NCI-H69 (cell line): ENCODE measurements at regions not wholly inside any gene's neighbourhood (a gene's known extent, or its start where the extent isn't known, plus 50 kb on each side); places are given as distances from the start of the nearest gene placed in this dataset.
"Not testable (repeated sequence)": the region's sequence is repeated elsewhere in the genome, so short reads cannot be mapped to it uniquely, and the experiment has no call there.

Experiments used
- DNase-seq: peaks from one replicate; lab custom pipeline; 2025; lab: John Stamatoyannopoulos, UW

DNA sequence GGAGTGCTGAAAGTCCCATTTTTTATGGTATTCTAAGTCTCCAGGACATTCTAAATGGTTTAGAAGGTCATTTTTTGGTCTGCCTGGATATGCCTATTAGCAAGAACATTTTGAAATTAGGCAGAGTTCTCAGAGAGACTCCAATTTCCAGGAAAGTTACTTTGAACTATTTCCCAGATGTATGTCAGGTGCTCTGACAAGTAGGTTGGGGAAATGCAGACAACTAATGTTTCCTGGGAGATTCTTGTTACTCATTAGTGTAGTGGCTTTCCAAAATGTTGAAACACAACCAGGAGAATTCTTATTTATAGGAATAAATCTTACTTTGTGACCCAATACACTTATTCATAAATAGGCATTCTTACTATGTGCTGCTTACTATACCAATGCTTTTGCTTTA lies 268.4 kb downstream of the ZNF37A start:
- not testable (repeated sequence) for DNase-seq

DNA sequence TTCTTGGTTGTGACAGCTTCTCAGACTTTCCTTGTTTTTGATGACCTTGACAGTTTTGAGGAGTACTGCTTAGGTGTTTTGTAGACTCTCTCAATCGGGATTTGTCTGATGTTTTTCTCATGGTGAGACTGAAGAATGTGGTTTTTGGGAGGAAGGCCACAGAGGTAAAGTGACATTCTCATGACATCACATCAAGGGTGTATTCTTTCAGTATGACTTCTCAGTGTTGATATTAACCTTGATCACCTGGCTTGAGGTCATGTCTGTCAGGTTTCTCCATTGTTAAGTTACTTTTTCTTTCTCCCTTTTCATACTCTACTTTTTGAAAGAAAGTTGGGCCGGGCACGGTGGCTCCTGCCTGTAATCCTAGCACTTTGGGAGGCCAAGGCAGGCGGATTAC lies 269.9 kb downstream of the ZNF37A start:
- not testable (repeated sequence) for DNase-seq

DNA sequence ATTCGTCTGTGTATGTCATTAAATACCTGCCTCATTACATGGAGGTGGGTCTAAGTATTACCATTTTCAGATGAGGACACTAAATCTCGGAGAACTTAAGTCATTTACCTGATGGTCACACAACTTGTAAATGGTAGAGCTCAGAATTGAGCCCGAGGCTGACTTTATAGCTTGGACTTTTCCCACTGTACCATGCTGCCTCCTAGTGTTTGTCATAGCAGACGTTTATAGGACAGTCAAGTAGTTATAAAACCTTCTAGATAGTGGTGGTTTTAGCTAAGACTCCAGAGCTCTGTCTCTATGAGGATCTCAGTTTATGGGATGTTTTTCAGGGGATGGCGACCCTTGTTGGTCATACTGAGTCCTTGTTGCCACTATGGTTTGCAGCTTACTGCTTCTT lies 271.8 kb downstream of the ZNF37A start:
- DNase-seq: peak; percentile 10

- not testable (repeated sequence) for DNase-seq
Observed at GRCh38 chr10:38383800-38384199, 289.7 kb downstream of the ZNF37A start.

DNA sequence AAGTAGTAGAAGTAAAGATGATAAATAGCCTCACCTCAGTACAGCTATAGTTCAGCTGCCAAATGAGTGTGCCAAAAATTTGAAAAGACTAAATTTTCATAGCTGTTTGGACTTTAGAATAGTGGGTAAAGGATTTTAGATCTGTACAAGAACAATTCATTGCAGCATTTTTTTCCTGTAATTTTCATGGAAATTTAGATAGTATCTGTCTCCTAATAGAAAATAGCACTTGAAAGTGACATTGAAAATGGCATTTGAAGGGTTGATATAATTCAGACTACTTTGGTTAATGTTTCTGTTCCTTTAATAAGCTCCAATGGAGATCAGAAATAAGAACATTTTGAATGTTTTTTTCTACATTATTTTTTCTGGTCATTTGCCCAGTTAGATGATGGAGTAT lies 292.7 kb downstream of the ZNF37A start:
- not testable (repeated sequence) for DNase-seq

- not testable (repeated sequence) for DNase-seq
Observed at GRCh38 chr10:38390725-38391124, 296.6 kb downstream of the ZNF37A start.

DNA sequence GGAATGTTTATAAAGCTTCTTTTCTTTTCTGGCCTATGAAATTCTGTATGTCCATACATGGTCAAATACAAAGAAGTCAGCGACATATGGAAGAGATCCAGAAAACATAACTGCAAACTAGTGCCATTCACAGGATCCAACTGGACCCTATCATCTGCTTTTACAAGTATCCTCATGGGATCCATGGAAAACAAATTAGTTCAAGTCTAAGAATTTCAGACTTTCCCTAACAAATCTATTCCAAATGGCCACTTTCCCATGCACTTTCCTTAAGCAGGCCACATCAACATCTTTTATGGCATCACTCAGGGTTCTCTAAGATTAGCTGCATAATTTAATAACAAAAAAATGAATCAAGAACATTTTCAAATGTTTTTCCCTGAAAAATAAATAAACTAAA lies 301.3 kb downstream of the ZNF37A start:
- DNase-seq: not testable (repeated sequence)

GRCh38 chr10:38396178-38396954 lies 302.2 kb downstream of the ZNF37A start:
- not testable (repeated sequence) for DNase-seq

- DNase-seq: not testable (repeated sequence)
Observed at GRCh38 chr10:38401565-38401964, 307.4 kb downstream of the ZNF37A start.

- DNase-seq: peak; percentile 87
Observed at GRCh38 chr10:38402442-38403346, 308.6 kb downstream of the ZNF37A start.

DNA sequence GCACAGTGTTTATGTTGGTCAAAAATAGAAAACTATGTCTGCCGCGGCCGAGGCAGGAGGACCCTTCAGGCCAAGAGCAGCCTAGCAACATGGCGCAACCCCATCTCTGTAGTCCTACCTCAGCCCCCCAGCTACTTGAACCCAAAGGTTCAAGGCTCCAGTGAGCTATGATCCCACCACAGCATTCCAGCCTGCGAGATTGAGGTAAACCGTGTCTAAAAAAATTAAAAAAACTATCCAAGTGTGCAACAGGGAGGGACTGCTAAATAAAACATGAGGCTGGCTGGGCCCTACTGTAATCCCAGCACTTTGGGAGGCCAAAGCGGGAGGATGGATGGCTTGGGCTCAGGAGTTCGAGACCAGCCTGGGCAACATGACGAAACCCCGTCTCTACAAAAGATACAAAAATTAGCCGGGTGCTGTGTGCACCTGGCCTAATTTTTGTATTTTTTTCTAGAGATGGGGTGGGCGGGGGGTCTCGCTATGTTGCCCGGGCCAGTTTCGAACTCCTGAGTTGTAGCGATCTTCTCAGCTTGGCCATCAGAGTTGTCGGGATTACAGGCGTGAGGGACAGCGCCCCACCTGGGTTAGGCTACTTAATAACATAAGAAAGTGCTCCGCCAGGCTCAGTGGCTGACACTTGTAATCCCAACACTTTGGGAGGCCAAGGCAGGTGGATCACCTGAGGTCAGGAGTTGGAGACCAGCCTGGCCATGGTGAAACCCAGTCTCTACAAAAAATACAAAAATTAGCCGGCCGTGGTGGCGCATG lies 309.4 kb downstream of the ZNF37A start:
- not testable (repeated sequence) for DNase-seq

GRCh38 chr10:38423634-38424033 lies 329.5 kb downstream of the ZNF37A start:
- DNase-seq: not testable (repeated sequence)

DNA sequence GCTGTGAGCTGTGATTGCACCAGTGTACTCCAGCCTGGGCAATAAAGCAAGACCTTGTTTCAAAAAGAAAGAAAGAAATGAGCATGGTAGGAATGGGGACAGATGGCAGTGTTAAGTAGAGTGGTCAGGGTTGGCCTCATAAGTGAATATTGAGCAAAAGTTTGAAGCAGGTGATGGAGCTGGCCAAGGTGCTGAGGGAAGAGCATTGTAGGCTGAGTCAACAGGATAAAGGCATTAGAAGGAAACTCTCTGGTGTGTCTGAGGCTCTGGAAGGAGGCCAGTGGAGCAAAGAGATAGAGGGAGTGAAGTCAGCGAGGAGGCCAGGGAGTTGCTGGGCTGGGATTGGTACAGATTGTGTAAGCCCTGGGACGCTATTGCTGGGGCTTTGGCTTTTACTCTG lies 336.1 kb downstream of the ZNF37A start:
- not testable (repeated sequence) for DNase-seq

GRCh38 chr10:38437359-38437758 lies 343.2 kb downstream of the ZNF37A start:
- not testable (repeated sequence) for DNase-seq

GRCh38 chr10:38448614-38449355 lies 354.6 kb downstream of the ZNF37A start:
- not testable (repeated sequence) for DNase-seq

DNA sequence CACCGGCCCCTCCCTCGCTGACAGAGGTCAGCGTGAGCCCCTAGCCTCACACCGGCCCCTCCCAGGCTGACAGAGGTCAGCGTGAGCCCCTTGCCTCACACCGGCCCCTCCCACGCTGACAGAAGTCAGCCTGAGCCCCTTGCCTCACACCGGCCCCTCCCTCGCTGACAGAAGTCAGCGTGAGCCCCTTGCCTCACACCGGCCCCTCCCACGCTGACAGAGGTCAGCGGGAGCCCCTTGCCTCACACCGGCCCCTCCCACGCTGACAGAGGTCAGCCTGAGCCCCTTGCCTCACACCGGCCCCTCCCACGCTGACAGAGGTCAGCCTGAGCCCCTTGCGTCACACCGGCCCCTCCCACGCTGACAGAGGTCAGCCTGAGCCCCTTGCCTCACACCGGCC lies 355.5 kb downstream of the ZNF37A start:
- not testable (repeated sequence) for DNase-seq

DNA sequence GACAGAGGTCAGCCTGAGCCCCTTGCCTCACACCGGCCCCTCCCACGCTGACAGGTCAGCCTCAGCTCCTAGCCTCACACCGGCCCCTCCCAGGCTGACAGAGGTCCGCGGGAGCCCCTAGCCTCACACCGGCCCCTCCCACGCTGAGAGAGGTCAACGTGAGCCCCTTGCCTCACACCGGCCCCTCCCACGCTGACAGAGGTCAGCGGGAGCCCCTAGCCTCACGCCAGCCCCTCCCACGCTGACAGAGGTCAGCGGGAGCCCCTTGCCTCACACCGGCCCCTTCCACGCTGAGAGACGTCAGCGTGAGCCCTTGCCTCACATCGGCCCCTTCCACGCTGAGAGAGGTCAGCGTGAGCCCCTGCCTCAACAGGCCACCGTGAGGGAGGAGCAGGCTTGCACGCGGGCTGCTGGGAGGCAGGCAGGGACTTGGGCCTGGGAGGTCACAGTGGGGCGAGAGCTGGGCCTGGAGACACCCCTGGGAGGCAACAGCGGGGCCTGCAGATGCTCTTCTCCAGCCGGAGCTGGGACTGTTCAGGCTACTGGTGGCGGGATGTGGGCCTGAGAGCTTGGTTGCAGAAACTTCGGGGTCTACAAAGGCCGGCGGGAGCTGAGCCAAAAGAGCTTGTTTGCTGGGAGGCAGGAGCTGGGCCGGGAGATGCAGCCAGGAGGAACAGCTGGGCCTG lies 356.4 kb downstream of the ZNF37A start:
- not testable (repeated sequence) for DNase-seq

GRCh38 chr10:38451306-38451967 lies 357.3 kb downstream of the ZNF37A start:
- DNase-seq: not testable (repeated sequence)
